ENCODE measurements at regions not wholly inside any gene's neighbourhood (a gene's known extent, or its start where the extent isn't known, plus 50 kb on each side); places are given as distances from the start of the nearest gene placed in this dataset.

DNA sequence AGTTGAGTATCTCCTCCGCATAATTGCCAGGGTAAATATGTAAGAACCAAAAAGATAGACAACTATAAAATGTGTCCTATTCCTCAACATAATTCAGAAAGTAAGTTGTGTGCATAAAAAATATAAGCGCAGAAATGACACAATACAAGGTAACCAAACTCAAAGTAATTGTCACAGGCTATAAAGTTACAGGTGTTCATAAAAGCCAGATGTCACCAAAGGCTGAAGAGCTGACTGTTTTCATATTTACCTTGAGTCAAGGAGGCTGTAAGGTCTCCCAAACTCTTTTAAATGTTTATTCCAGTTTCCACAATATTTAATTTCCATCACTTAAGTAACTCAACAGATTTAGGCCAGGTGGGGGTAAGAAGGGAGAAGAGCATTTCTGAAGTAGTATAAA lies 192.2 kb upstream of the MARCKS start:
- no peak overlapping the region for H3K4me3 ChIP-seq (ENCODE audit: low read depth, low read length)
- in situ Hi-C loops (cut with HindIII; ENCODE audit: low sequenced_read_pairs) = no loop called here
- DNase-seq (ENCODE audit: low read depth) = no peak
- no peak for TF ChIP-seq CTCF (IDR thresholded peaks at IDR 0.05; ENCODE audit: low read depth, low read length, missing control alignments)

DNA sequence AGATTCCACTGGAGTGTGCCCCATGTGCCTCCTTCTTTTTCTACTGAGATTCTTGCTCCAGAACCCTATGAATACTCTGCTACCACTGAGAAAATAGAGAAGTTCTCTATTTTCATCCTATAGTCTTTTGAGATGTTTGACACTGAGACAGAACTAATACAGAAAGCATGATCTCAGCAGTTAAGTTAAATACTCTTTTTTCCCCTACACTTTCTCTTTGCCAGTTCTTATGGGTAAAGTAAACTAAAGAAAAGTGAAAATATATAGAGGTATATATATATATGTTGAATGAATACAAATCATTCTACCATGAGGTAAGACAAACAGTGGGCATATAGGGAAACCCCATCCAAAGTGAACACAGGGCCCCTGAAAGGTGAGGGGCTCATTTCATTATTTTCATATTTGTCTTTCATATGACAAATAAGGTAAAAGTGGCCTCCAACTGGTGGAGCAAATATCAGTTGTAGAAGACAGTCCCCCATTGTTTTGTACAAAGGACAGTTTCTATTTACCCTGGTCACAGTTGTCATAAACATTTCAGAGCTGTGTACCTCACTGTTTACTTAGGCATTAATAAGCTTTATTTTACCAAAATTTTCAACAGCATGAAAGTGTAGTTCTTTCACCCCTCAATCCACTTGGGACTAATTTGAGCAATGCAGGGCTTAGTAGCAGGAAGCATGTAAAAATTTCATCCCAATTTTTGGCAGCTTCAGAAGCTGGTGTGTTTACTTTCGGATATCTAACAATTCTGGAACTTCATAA lies 188.3 kb upstream of the MARCKS start:
- H3K4me3 ChIP-seq (ENCODE audit: low read depth, low read length) = no peak overlapping the region
- in situ Hi-C loops (cut with HindIII; ENCODE audit: low sequenced_read_pairs) = no loop called here
- TF ChIP-seq CTCF (IDR thresholded peaks at IDR 0.05; ENCODE audit: low read depth, low read length, missing control alignments) = no peak
- no peak for DNase-seq (ENCODE audit: low read depth)

DNA sequence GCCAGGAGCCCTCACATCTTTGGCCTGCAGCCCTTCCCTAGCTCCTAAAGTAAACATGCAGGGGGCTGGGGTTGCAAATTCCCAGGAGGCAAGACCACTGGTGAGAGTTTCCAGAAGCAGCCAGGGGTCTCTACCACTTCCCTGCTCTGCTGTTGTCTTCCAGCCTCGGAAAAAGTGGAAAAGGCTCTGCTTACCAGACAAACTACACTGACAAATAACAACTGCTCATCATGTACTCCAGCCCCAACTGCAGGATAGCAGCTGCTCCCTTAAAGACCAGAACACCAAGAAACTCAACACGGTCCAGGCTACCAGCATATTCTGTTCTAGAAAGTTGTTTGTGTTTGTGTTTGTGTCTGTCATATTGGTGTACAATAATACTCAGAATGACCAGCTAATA lies 187.5 kb upstream of the MARCKS start:
- in situ Hi-C loops (cut with HindIII; ENCODE audit: low sequenced_read_pairs) = no loop called here
- no peak overlapping the region for H3K4me3 ChIP-seq (ENCODE audit: low read depth, low read length)
- no peak for TF ChIP-seq CTCF (IDR thresholded peaks at IDR 0.05; ENCODE audit: low read depth, low read length, missing control alignments)
- DNase-seq (ENCODE audit: low read depth) = no peak

DNA sequence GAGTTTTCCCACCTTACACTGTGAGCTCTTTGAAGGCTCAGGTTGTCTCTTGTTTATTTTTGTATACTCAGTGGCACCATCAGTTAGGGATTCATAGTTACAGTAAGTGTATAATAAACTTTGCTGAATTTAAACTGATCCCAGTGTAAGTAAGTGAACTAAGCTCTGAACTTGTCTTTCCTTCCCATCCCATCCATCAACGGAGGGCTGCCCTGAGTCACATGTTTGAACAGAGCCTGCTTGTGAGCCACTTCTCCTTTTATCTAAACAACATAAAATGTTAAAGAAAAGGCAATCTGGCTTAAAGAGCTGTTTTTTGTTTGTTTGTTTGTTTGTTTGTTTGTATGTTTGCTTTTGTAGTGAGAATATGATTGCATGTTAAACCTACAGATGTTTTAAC lies 185.7 kb upstream of the MARCKS start:
- no peak for TF ChIP-seq CTCF (IDR thresholded peaks at IDR 0.05; ENCODE audit: low read depth, low read length, missing control alignments)
- H3K4me3 ChIP-seq (ENCODE audit: low read depth, low read length) = no peak overlapping the region
- in situ Hi-C loops (cut with HindIII; ENCODE audit: low sequenced_read_pairs) = no loop called here
- no peak for DNase-seq (ENCODE audit: low read depth)

DNA sequence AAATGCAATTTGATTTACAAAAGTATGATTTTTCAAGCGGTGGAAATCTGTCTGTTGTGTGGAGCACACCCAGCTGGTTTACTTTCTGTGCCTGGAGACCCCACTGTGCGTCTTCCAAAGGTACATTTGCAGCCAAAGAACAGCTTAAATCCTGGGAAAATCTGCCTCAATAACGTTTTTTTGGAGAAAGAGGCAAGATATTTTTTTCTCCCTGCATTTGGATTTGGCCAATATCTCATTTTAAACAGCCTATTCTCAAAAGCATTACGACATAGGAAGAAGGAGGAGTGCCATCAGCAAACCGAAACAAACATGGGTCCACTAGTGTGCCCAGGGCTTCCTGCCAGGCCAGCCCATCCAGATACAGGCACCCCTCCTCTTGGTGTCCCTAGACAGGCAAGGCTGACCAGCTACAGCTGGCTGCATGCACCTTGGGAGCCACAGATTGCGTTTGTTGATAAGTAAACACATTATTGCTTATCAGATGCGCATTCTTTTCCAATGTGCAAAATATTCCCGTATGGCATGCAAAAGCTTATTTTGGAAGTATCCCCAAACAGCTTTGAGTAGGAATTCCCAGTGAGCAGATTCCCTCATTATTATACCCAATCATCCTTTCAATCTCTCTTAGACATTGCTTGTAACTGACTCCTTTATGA lies 184.5 kb upstream of the MARCKS start:
- TF ChIP-seq CTCF (IDR thresholded peaks at IDR 0.05; ENCODE audit: low read depth, low read length, missing control alignments) = no peak
- in situ Hi-C loops (cut with HindIII; ENCODE audit: low sequenced_read_pairs) = no loop called here
- H3K4me3 ChIP-seq (ENCODE audit: low read depth, low read length) = peak overlapping the region; percentile 14
- DNase-seq (ENCODE audit: low read depth) = no peak

- no peak overlapping the region for H3K4me3 ChIP-seq (ENCODE audit: low read depth, low read length)
Measured at GRCh38 chr6:113674075-113674474, 183.1 kb upstream of the MARCKS start.

More at GRCh38 chr6:113674075-113674474, 183.1 kb upstream of the MARCKS start:
- DNase-seq (ENCODE audit: low read depth) = no peak
- TF ChIP-seq CTCF (IDR thresholded peaks at IDR 0.05; ENCODE audit: low read depth, low read length, missing control alignments) = no peak
- in situ Hi-C loops (cut with HindIII; ENCODE audit: low sequenced_read_pairs) = no loop called here

Measured in astrocyte of the cerebellum (primary cell).